HUES48 (cell line): ENCODE measurements at regions not wholly inside any gene's neighbourhood (a gene's known extent, or its start where the extent isn't known, plus 50 kb on each side); places are given as distances from the start of the nearest gene placed in this dataset.
"Not testable (repeated sequence)": the region's sequence is repeated elsewhere in the genome, so short reads cannot be mapped to it uniquely, and the experiment has no call there.

ENCODE experiments used
- H3K27ac ChIP-seq: one replicate; pipeline ENCODE4 v1.7.0; 2013; ENCODE audit warnings: low read depth, low read length, inconsistent platforms
- H3K27me3 ChIP-seq: 2 replicates; pipeline ENCODE4 v1.6.1; 2013; ENCODE audit warnings: mild to moderate bottlenecking, low read length; ENCODE audit not compliant: control insufficient read depth, insufficient read depth
- H3K36me3 ChIP-seq: 2 replicates; pipeline ENCODE4 v1.6.1; 2013; ENCODE audit warnings: low read length; ENCODE audit not compliant: control insufficient read depth, insufficient read depth
- H3K4me1 ChIP-seq: 2 replicates; pipeline ENCODE4 v1.6.1; 2013; ENCODE audit warnings: mild to moderate bottlenecking, low read length; ENCODE audit not compliant: control insufficient read depth, insufficient read depth
- H3K4me3 ChIP-seq: 2 replicates; pipeline ENCODE4 v1.5.1; 2013; ENCODE audit warnings: mild to moderate bottlenecking, low read depth, low read length
- H3K9ac ChIP-seq: 2 replicates; pipeline ENCODE4 v1.6.1; 2013; ENCODE audit warnings: mild to moderate bottlenecking, low read depth, low read length, moderate library complexity
- H3K9me3 ChIP-seq: 2 replicates; pipeline ENCODE4 v1.6.1; 2013; ENCODE audit warnings: low read length; ENCODE audit not compliant: control insufficient read depth, insufficient read depth

GRCh38 chr12:33634544-33634943, 194.9 kb upstream of the SYT10 start:
- Histone ChIP-seq H3K4me3 (no peak overlapping the region), H3K27me3 (no peaks in the 10 kb centered on the region), H3K9ac (no peak overlapping the region), H3K36me3 (no peaks in the 10 kb centered on the region), H3K27ac (no peak overlapping the region), H3K4me1 (no peaks in the 10 kb centered on the region), H3K9me3 (no peaks in the 10 kb centered on the region)

- H3K27me3 ChIP-seq, H3K27ac ChIP-seq, H3K9ac ChIP-seq, H3K9me3 ChIP-seq, H3K36me3 ChIP-seq, H3K4me3 ChIP-seq: not testable (repeated sequence)
- peaks cover 13% of the 10 kb centered on the region for H3K4me1 ChIP-seq
These were observed 197.3 kb upstream of the SYT10 start for GRCh38 chr12:33636930-33637329.

GRCh38 chr12:33639975-33640374, 200.4 kb upstream of the SYT10 start:
- H3K9me3 ChIP-seq: no peaks in the 10 kb centered on the region
- H3K9ac ChIP-seq: no peak overlapping the region
- H3K4me3 ChIP-seq: no peak overlapping the region
- no peaks in the 10 kb centered on the region for H3K27me3 ChIP-seq
- peaks cover 25% of the 10 kb centered on the region for H3K4me1 ChIP-seq
- H3K36me3 ChIP-seq: no peaks in the 10 kb centered on the region
- H3K27ac ChIP-seq: no peak overlapping the region

- Histone ChIP-seq H3K27me3 (no peaks in the 10 kb centered on the region), H3K27ac (peak overlapping the region; percentile 63), H3K4me1 (peaks cover 7% of the 10 kb centered on the region), H3K4me3 (no peak overlapping the region), H3K36me3 (no peaks in the 10 kb centered on the region), H3K9me3 (peaks cover 48% of the 10 kb centered on the region), H3K9ac (no peak overlapping the region)
These were observed 210.4 kb upstream of the SYT10 start for GRCh38 chr12:33649992-33650391.

GRCh38 chr12:33650832-33651231, 211.2 kb upstream of the SYT10 start:
- no peak overlapping the region for H3K9ac ChIP-seq
- peaks cover 49% of the 10 kb centered on the region for H3K9me3 ChIP-seq
- H3K27ac ChIP-seq: peak overlapping the region; percentile 59
- no peaks in the 10 kb centered on the region for H3K36me3 ChIP-seq
- 0 out of 2 replicates have a peak overlapping the region, but pooled peaks have one; percentile 16 for H3K4me3 ChIP-seq
- no peaks in the 10 kb centered on the region for H3K27me3 ChIP-seq
- H3K4me1 ChIP-seq: peaks cover 7% of the 10 kb centered on the region

GRCh38 chr12:33653362-33653761, 213.7 kb upstream of the SYT10 start:
- no peak overlapping the region for H3K4me3 ChIP-seq
- peaks cover 48% of the 10 kb centered on the region for H3K9me3 ChIP-seq
- H3K27me3 ChIP-seq: no peaks in the 10 kb centered on the region
- H3K9ac ChIP-seq: no peak overlapping the region
- H3K4me1 ChIP-seq: peaks cover 19% of the 10 kb centered on the region
- no peaks in the 10 kb centered on the region for H3K36me3 ChIP-seq
- no peak overlapping the region for H3K27ac ChIP-seq

GRCh38 chr12:33654313-33654712, 214.7 kb upstream of the SYT10 start:
- Histone ChIP-seq H3K4me1 (peaks cover 18% of the 10 kb centered on the region), H3K4me3 (no peak overlapping the region), H3K27me3 (no peaks in the 10 kb centered on the region), H3K9me3 (peaks cover 38% of the 10 kb centered on the region), H3K36me3 (no peaks in the 10 kb centered on the region), H3K9ac (no peak overlapping the region), H3K27ac (no peak overlapping the region)

- Histone ChIP-seq H3K9me3 (no peaks in the 10 kb centered on the region), H3K36me3 (no peaks in the 10 kb centered on the region), H3K4me1 (peaks cover 16% of the 10 kb centered on the region; the same call in 1 of the 2 replicates)
These were observed 223.5 kb upstream of the SYT10 start for GRCh38 chr12:33663000-33663654.

GRCh38 chr12:33669349-33669748, 229.7 kb upstream of the SYT10 start:
- H3K4me3 ChIP-seq: no peak overlapping the region
- no peak overlapping the region for H3K9ac ChIP-seq
- peaks cover 53% of the 10 kb centered on the region for H3K4me1 ChIP-seq
- H3K27me3 ChIP-seq: no peaks in the 10 kb centered on the region
- no peaks in the 10 kb centered on the region for H3K36me3 ChIP-seq
- no peaks in the 10 kb centered on the region for H3K9me3 ChIP-seq
- H3K27ac ChIP-seq: no peak overlapping the region

More at GRCh38 chr12:33663000-33663654, 223.5 kb upstream of the SYT10 start:
- Histone ChIP-seq H3K4me3 (no peak overlapping the region), H3K27me3 (no peaks in the 10 kb centered on the region), H3K27ac (no peak overlapping the region), H3K9ac (no peak overlapping the region)

- H3K4me1 ChIP-seq: peaks cover 53% of the 10 kb centered on the region
- no peaks in the 10 kb centered on the region for H3K27me3 ChIP-seq
- H3K4me3 ChIP-seq: peak overlapping the region; percentile 11; the same call in 1 of the 2 replicates
- H3K27ac ChIP-seq: peak overlapping the region; percentile 87
- no peaks in the 10 kb centered on the region for H3K9me3 ChIP-seq
- peak overlapping the region; percentile 48 for H3K9ac ChIP-seq
- H3K36me3 ChIP-seq: no peaks in the 10 kb centered on the region
These were observed 230.7 kb upstream of the SYT10 start for GRCh38 chr12:33670284-33670683.

GRCh38 chr12:33671676-33672075, 232.1 kb upstream of the SYT10 start:
- H3K4me3 ChIP-seq: peak overlapping the region; percentile 5; the same call in 1 of the 2 replicates
- peak overlapping the region; percentile 21; the same call in 1 of the 2 replicates for H3K9ac ChIP-seq
- H3K9me3 ChIP-seq: no peaks in the 10 kb centered on the region
- H3K27ac ChIP-seq: peak overlapping the region; percentile 76
- peaks cover 52% of the 10 kb centered on the region for H3K4me1 ChIP-seq
- no peaks in the 10 kb centered on the region for H3K27me3 ChIP-seq
- H3K36me3 ChIP-seq: no peaks in the 10 kb centered on the region
